WTC11 (cell line): ENCODE measurements at regions not wholly inside any gene's neighbourhood (a gene's known extent, or its start where the extent isn't known, plus 50 kb on each side); places are given as distances from the start of the nearest gene placed in this dataset.

Source experiments
- CREB1 ChIP-seq: sonication (generic); formaldehyde crosslinking; IDR thresholded peaks from 2 replicates; pipeline ENCODE4 v1.8.0; 2023; ENCODE audit warnings: mild to moderate bottlenecking, missing genetic modification reagents
- ESRRA ChIP-seq: sonication (generic); formaldehyde crosslinking; IDR thresholded peaks from 2 replicates; pipeline ENCODE4 v1.8.1; 2022; ENCODE audit warnings: mild to moderate bottlenecking, missing genetic modification reagents, borderline replicate concordance
- TEAD4 ChIP-seq: sonication (generic); formaldehyde crosslinking; IDR thresholded peaks from 2 replicates; pipeline ENCODE4 v1.8.0; 2022; ENCODE audit warnings: mild to moderate bottlenecking, missing genetic modification reagents
- TP53 ChIP-seq: sonication (generic); formaldehyde crosslinking; IDR thresholded peaks from 2 replicates; pipeline ENCODE4 v1.8.1; 2023; ENCODE audit warnings: mild to moderate bottlenecking, missing genetic modification reagents
- TF ChIP-seq, protein P1 (sequence below): fragments of 200-600 bp; IDR thresholded peaks from 2 replicates; pipeline ENCODE4 v1.8.0; 2022; ENCODE audit warnings: antibody characterized with exemption
- TF ChIP-seq, protein P2 (sequence below): sonication (generic); formaldehyde crosslinking; IDR thresholded peaks from 2 replicates; pipeline ENCODE4 v1.8.1; 2023; ENCODE audit warnings: mild to moderate bottlenecking, moderate library complexity, missing genetic modification reagents

- TF ChIP-seq, protein P1, sequence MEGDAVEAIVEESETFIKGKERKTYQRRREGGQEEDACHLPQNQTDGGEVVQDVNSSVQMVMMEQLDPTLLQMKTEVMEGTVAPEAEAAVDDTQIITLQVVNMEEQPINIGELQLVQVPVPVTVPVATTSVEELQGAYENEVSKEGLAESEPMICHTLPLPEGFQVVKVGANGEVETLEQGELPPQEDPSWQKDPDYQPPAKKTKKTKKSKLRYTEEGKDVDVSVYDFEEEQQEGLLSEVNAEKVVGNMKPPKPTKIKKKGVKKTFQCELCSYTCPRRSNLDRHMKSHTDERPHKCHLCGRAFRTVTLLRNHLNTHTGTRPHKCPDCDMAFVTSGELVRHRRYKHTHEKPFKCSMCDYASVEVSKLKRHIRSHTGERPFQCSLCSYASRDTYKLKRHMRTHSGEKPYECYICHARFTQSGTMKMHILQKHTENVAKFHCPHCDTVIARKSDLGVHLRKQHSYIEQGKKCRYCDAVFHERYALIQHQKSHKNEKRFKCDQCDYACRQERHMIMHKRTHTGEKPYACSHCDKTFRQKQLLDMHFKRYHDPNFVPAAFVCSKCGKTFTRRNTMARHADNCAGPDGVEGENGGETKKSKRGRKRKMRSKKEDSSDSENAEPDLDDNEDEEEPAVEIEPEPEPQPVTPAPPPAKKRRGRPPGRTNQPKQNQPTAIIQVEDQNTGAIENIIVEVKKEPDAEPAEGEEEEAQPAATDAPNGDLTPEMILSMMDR = no peak
- TF ChIP-seq TEAD4 (CRISPR knock-in tag) (no peak), ESRRA (no peak), CREB1 (CRISPR knock-in tag) (no peak), TP53 (CRISPR knock-in tag) (no peak)
- TF ChIP-seq, protein P2, sequence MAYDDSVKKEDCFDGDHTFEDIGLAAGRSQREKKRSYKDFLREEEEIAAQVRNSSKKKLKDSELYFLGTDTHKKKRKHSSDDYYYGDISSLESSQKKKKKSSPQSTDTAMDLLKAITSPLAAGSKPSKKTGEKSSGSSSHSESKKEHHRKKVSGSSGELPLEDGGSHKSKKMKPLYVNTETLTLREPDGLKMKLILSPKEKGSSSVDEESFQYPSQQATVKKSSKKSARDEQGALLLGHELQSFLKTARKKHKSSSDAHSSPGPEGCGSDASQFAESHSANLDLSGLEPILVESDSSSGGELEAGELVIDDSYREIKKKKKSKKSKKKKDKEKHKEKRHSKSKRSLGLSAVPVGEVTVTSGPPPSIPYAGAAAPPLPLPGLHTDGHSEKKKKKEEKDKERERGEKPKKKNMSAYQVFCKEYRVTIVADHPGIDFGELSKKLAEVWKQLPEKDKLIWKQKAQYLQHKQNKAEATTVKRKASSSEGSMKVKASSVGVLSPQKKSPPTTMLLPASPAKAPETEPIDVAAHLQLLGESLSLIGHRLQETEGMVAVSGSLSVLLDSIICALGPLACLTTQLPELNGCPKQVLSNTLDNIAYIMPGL (CRISPR knock-in tag) = no peak
Observed at GRCh38 chr11:70016666-70017367, 61.3 kb upstream of the ANO1 start.
